GM11168 (cell line): ENCODE measurements at regions not wholly inside any gene's neighbourhood (a gene's known extent, or its start where the extent isn't known, plus 50 kb on each side); places are given as distances from the start of the nearest gene placed in this dataset.
"Not testable (repeated sequence)": the region's sequence is repeated elsewhere in the genome, so short reads cannot be mapped to it uniquely, and the experiment has no call there.

Source experiments
- in situ Hi-C: fragments of 300-500 bp; cut with MboI; formaldehyde crosslinking; loops from one replicate; pipeline ENCODE4 v1.12.0; 2022; ENCODE audit warnings: low sequenced_read_pairs; ENCODE audit not compliant: unreplicated experiment

- in situ Hi-C loops, result no loop called here
Observed at GRCh38 chr5:19189176-19189575, 798.8 kb downstream of the CDH18 start.

GRCh38 chr5:19193631-19194030 is 794.4 kb downstream of the CDH18 start:
- in situ Hi-C loops, result no loop called here

GRCh38 chr5:19196631-19197030 is 791.4 kb downstream of the CDH18 start:
- in situ Hi-C loops, result no loop called here

GRCh38 chr5:19200251-19200650 is 787.7 kb downstream of the CDH18 start:
- in situ Hi-C loops, result no loop called here

GRCh38 chr5:19208397-19208796 is 779.6 kb downstream of the CDH18 start:
- in situ Hi-C loops, result no loop called here

- in situ Hi-C loops, result no loop called here
Observed at GRCh38 chr5:19210886-19211285, 777.1 kb downstream of the CDH18 start.

GRCh38 chr5:19229179-19229835 is 758.7 kb downstream of the CDH18 start:
- in situ Hi-C loops, result no loop called here

- in situ Hi-C loops, result no loop called here
Observed at GRCh38 chr5:19233573-19233972, 754.4 kb downstream of the CDH18 start.

- in situ Hi-C loops, result no loop called here
Observed at GRCh38 chr5:19235101-19235584, 752.9 kb downstream of the CDH18 start.

GRCh38 chr5:19240170-19240569 is 747.8 kb downstream of the CDH18 start:
- in situ Hi-C loops, result no loop called here

GRCh38 chr5:19241690-19242089 is 746.3 kb downstream of the CDH18 start:
- in situ Hi-C loops, result no loop called here

GRCh38 chr5:19246191-19246590 is 741.8 kb downstream of the CDH18 start:
- in situ Hi-C loops, result not testable (repeated sequence)

- in situ Hi-C loops, result no loop called here
Observed at GRCh38 chr5:19247302-19247701, 740.7 kb downstream of the CDH18 start.

- in situ Hi-C loops, result no loop called here
Observed at GRCh38 chr5:19256036-19256435, 732.0 kb downstream of the CDH18 start.

GRCh38 chr5:19258686-19259085 is 729.3 kb downstream of the CDH18 start:
- in situ Hi-C loops, result no loop called here

- in situ Hi-C loops, result no loop called here
Observed at GRCh38 chr5:19261879-19262278, 726.1 kb downstream of the CDH18 start.

- in situ Hi-C loops, result no loop called here
Observed at GRCh38 chr5:19264821-19265220, 723.2 kb downstream of the CDH18 start.

GRCh38 chr5:19266791-19267190 is 721.2 kb downstream of the CDH18 start:
- in situ Hi-C loops, result no loop called here

- in situ Hi-C loops, result no loop called here
Observed at GRCh38 chr5:19270153-19270552, 717.8 kb downstream of the CDH18 start.

GRCh38 chr5:19274578-19274977 is 713.4 kb downstream of the CDH18 start:
- in situ Hi-C loops, result no loop called here

GRCh38 chr5:19285286-19285685 is 702.7 kb downstream of the CDH18 start:
- in situ Hi-C loops, result no loop called here

- in situ Hi-C loops, result not testable (repeated sequence)
Observed at GRCh38 chr5:19287548-19288277, 700.3 kb downstream of the CDH18 start.
